GM12878 (cell line): ENCODE measurements at regions not wholly inside any gene's neighbourhood (a gene's known extent, or its start where the extent isn't known, plus 50 kb on each side); places are given as distances from the start of the nearest gene placed in this dataset.

Experiments
- HDAC6 ChIP-seq: fragments of 200-600 bp; sonication (generic); IDR thresholded peaks from one replicate; pipeline ENCODE4 v1.8.0; 2017; ENCODE audit warnings: antibody characterized with exemption; ENCODE audit not compliant: unreplicated experiment
- MAX ChIP-seq: IDR thresholded peaks from 2 replicates; pipeline ENCODE4 v1.6.1; 2012; ENCODE audit warnings: low read depth, low read length, improper control_type of control experiment
- SP1 ChIP-seq: IDR thresholded peaks from one replicate; pipeline ENCODE4 v1.6.1; 2011; ENCODE audit warnings: low read depth, low read length
- TF ChIP-seq, protein P1 (sequence below), 3 experiments: IDR thresholded peaks in 2 of 3; conservative IDR thresholded peaks in 1 of 3; 2 replicates each; pipeline ENCODE4 v1.5.1; 2011; ENCODE audit warnings: low read depth in 3 of 3, low read length in 3 of 3, mild to moderate bottlenecking in 3 of 3, control low read depth in 2 of 3, moderate library complexity in 2 of 3, inconsistent platforms in 1 of 3, mixed read lengths in 1 of 3; ENCODE audit not compliant: control insufficient read depth in 2 of 3, insufficient read depth in 1 of 3; ENCODE audit errors: extremely low read depth in 1 of 3

- TF ChIP-seq, protein P1, sequence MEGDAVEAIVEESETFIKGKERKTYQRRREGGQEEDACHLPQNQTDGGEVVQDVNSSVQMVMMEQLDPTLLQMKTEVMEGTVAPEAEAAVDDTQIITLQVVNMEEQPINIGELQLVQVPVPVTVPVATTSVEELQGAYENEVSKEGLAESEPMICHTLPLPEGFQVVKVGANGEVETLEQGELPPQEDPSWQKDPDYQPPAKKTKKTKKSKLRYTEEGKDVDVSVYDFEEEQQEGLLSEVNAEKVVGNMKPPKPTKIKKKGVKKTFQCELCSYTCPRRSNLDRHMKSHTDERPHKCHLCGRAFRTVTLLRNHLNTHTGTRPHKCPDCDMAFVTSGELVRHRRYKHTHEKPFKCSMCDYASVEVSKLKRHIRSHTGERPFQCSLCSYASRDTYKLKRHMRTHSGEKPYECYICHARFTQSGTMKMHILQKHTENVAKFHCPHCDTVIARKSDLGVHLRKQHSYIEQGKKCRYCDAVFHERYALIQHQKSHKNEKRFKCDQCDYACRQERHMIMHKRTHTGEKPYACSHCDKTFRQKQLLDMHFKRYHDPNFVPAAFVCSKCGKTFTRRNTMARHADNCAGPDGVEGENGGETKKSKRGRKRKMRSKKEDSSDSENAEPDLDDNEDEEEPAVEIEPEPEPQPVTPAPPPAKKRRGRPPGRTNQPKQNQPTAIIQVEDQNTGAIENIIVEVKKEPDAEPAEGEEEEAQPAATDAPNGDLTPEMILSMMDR (IDR thresholded peaks at IDR 0.05 in 2 of 3, conservative IDR thresholded peaks at IDR 0.05 in 1 of 3; ENCODE audit: control insufficient read depth in 2 of 3, extremely low read depth in 1 of 3, insufficient read depth in 1 of 3, low read depth in 3 of 3, low read length in 3 of 3) = no peak
- TF ChIP-seq HDAC6 = no peak
- TF ChIP-seq SP1 = no peak
- no peak for TF ChIP-seq MAX
These were observed 82.3 kb upstream of the KCNG1 start for GRCh38 chr20:51104960-51105920.
